ENCODE measurements at regions not wholly inside any gene's neighbourhood (a gene's known extent, or its start where the extent isn't known, plus 50 kb on each side); places are given as distances from the start of the nearest gene placed in this dataset.
"Not testable (repeated sequence)": the region's sequence is repeated elsewhere in the genome, so short reads cannot be mapped to it uniquely, and the experiment has no call there.

DNA sequence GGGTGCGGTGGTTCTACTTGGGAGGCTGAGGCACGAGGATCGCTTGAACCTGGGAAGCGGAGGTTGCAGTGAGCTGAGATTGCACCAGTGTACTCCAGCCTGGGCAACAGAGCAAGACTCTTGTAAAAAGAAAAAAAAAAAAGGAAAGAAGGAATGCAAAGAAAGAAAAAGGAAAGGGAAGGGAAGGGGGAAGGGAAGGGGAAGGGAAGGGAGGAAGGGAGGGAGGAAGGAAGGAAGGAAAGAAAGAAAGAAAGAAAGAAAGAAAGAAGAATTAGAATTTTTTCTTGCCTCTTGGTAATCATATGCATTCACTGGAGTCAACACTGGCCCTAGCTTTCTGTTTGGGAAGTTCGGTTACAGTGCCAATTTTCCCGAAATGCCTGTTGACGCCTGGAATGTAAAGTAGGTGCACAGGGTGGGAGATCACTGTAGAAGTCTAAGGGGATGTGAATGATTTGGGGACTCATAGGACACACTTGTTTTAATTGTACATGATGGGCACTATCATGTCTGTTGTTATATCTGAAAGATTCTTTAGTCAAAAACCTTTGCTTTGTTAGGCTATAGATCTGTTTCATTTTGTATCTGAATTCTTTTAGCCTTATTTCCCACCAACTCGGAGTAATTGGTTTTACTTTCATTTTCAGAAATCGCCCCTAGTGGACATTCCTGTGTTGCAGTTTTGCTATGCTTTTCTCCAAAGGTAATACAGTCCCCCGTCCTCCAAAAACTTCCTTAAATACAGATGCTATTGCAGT, 59.8 kb upstream of the MORC3 start:
- no peaks in the 10 kb centered on the region for H3K36me3 ChIP-seq (ENCODE audit: control insufficient read depth, insufficient read depth, low read length)
- H3K4me3 ChIP-seq (replicated peaks; ENCODE audit: low read depth, low read length), result peak overlapping the region; percentile 24
- H3K27me3 ChIP-seq (replicated peaks; ENCODE audit: control insufficient read depth, insufficient read depth, low read length), result no peaks in the 10 kb centered on the region
- DNase-seq (ENCODE audit: extremely low read depth, insufficient read length), result no peak
- TF ChIP-seq, protein P1, sequence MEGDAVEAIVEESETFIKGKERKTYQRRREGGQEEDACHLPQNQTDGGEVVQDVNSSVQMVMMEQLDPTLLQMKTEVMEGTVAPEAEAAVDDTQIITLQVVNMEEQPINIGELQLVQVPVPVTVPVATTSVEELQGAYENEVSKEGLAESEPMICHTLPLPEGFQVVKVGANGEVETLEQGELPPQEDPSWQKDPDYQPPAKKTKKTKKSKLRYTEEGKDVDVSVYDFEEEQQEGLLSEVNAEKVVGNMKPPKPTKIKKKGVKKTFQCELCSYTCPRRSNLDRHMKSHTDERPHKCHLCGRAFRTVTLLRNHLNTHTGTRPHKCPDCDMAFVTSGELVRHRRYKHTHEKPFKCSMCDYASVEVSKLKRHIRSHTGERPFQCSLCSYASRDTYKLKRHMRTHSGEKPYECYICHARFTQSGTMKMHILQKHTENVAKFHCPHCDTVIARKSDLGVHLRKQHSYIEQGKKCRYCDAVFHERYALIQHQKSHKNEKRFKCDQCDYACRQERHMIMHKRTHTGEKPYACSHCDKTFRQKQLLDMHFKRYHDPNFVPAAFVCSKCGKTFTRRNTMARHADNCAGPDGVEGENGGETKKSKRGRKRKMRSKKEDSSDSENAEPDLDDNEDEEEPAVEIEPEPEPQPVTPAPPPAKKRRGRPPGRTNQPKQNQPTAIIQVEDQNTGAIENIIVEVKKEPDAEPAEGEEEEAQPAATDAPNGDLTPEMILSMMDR (IDR thresholded peaks at IDR 0.05; ENCODE audit: insufficient read depth, low read length, poor library complexity, severe bottlenecking), result peak; percentile 67

DNA sequence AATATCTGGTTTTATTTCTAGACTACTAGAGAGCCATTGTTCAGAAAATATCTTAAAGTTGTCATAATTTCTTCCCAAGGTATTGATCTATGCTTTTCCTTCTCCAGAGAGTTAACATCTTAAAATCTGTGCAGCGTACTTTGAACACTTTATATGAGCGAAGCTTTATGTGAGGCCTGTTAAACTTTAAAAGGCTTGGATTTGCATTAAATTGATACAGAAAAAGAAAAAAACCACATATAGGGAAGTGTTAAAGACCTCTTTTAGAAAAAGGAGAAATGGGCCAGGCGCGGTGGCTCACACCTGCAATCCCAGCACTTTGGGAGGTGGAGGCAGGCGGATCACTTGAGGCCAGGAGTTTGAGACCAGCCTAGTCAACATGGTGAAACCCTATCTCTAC, 59.2 kb upstream of the MORC3 start:
- DNase-seq (ENCODE audit: extremely low read depth, insufficient read length), result no peak
- TF ChIP-seq, protein P1 (IDR thresholded peaks at IDR 0.05; ENCODE audit: insufficient read depth, low read length, poor library complexity, severe bottlenecking), result no peak
- no peak overlapping the region for H3K4me3 ChIP-seq (replicated peaks; ENCODE audit: low read depth, low read length)
- no peaks in the 10 kb centered on the region for H3K36me3 ChIP-seq (ENCODE audit: control insufficient read depth, insufficient read depth, low read length)
- no peaks in the 10 kb centered on the region for H3K27me3 ChIP-seq (replicated peaks; ENCODE audit: control insufficient read depth, insufficient read depth, low read length)

DNA sequence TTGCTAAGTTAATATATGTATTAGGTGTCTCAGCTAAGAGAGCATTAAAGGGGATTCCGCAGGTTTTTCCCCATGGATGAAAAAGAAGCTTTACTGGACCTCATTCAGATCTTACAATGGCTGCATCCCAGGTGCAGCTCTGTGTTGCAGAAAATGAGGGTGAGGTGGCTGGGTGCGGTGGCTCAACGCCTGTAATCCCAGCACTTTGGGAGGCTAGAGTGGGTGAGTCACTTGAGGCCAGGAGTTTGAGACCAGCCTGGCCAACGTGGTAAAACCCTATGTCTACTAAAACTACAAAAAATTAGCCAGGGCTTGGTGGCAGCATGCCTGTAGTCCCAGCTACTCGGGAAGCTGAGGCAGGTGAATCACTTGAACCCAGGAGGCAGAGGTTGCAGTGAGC, 58.5 kb upstream of the MORC3 start:
- DNase-seq (ENCODE audit: extremely low read depth, insufficient read length), result no peak
- no peaks in the 10 kb centered on the region for H3K36me3 ChIP-seq (ENCODE audit: control insufficient read depth, insufficient read depth, low read length)
- no peak overlapping the region for H3K4me3 ChIP-seq (replicated peaks; ENCODE audit: low read depth, low read length)
- TF ChIP-seq, protein P1 (IDR thresholded peaks at IDR 0.05; ENCODE audit: insufficient read depth, low read length, poor library complexity, severe bottlenecking), result no peak
- no peaks in the 10 kb centered on the region for H3K27me3 ChIP-seq (replicated peaks; ENCODE audit: control insufficient read depth, insufficient read depth, low read length)

DNA sequence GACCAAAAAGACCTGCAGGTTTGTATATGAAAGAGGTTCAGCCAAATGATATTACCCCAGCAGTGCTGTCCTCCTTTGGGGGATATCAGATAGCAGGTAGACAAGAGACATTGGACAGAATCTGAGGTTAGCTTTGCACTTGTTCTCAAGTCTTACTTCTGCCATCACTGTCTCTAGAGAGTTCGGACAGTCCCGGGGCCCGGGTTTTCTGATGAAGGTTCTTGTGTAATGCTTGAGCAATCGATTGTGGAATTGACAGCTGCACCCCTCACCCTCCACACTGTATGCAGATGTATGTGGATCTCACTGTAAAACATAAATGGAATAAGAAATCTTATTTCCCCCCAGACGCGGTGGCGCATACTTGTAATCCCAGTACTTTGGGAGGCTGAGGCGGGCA, 56.2 kb upstream of the MORC3 start:
- no peak for DNase-seq (ENCODE audit: extremely low read depth, insufficient read length)
- Histone ChIP-seq H3K27me3 (replicated peaks; ENCODE audit: control insufficient read depth, insufficient read depth, low read length) (no peaks in the 10 kb centered on the region), H3K36me3 (ENCODE audit: control insufficient read depth, insufficient read depth, low read length) (no peaks in the 10 kb centered on the region), H3K4me3 (replicated peaks; ENCODE audit: low read depth, low read length) (no peak overlapping the region)
- TF ChIP-seq, protein P1 (IDR thresholded peaks at IDR 0.05; ENCODE audit: insufficient read depth, low read length, poor library complexity, severe bottlenecking), result no peak

DNA sequence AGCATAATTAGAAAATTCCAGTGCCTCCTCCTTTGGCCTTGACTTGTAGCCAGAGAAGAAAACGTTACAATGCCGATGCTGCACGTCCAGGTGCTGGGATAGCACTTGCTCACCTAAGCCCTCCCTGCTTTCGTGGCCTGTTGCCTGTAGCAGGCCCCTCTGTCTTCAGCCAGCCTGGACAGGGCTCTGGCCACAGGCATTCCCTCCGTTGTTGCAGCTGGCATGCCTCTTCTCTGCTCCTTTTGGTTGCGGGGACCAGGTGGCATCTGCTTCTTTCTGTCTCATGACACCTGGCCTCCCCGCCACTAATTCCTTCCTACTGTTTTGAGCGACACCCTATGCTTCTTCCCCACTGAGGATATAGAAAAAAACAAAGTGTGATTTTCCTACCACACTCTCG, 54.6 kb upstream of the MORC3 start:
- no peaks in the 10 kb centered on the region for H3K36me3 ChIP-seq (ENCODE audit: control insufficient read depth, insufficient read depth, low read length)
- H3K4me3 ChIP-seq (replicated peaks; ENCODE audit: low read depth, low read length), result no peak overlapping the region
- no peaks in the 10 kb centered on the region for H3K27me3 ChIP-seq (replicated peaks; ENCODE audit: control insufficient read depth, insufficient read depth, low read length)
- DNase-seq (ENCODE audit: extremely low read depth, insufficient read length), result no peak
- TF ChIP-seq, protein P1 (IDR thresholded peaks at IDR 0.05; ENCODE audit: insufficient read depth, low read length, poor library complexity, severe bottlenecking), result no peak

DNA sequence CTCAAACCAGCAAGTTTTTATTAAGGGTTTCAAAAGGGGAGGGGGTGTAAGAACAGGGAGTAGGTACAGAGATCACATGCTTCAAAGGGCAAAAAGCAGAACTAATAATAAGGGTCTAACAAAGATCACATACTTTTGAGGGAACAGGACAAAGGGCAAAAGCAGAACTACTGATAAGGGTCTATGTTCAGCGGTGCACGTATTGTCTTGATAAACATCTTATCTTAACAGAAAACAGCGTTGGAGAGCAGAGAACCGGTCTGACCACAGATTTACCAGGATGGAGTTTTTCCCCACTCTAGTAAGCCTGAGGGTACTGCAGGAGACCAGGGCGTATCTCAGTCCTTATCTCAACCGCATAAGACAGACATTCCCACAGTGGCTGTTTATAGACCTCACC, 52.2 kb upstream of the MORC3 start:
- not testable (repeated sequence) for H3K27me3 ChIP-seq (replicated peaks; ENCODE audit: control insufficient read depth, insufficient read depth, low read length); H3K4me3 ChIP-seq (replicated peaks; ENCODE audit: low read depth, low read length); H3K36me3 ChIP-seq (ENCODE audit: control insufficient read depth, insufficient read depth, low read length); DNase-seq (ENCODE audit: extremely low read depth, insufficient read length)

DNA sequence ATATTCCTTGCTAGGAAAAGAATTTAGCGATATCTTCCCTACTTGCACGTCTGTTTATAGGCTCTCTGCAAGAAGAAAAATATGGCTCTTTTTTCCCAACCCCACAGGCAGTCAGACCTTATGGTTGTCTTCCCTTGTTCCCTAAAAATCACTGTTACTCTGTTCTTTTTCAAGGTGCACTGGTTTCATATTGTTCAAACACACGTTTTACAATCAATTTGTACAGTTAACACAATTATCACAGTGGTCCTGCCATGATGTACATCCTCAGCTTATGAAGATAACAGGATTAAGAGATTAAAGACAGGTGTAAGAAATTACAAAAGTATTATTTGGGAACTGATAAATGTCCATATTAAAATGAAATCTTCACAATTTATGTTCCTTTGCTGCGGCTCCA, 51.7 kb upstream of the MORC3 start:
- not testable (repeated sequence) for H3K4me3 ChIP-seq (replicated peaks; ENCODE audit: low read depth, low read length); DNase-seq (ENCODE audit: extremely low read depth, insufficient read length); H3K27me3 ChIP-seq (replicated peaks; ENCODE audit: control insufficient read depth, insufficient read depth, low read length); H3K36me3 ChIP-seq (ENCODE audit: control insufficient read depth, insufficient read depth, low read length)

Measured in GM06990 (cell line).